Activated naive CD8-positive, alpha-beta T cell treated with anti-CD3 and anti-CD28 coated beads, Interleukin-2, amount 50 U/mL, for 24 hours (primary cell): ENCODE measurements at regions not wholly inside any gene's neighbourhood (a gene's known extent, or its start where the extent isn't known, plus 50 kb on each side); places are given as distances from the start of the nearest gene placed in this dataset.
"Not testable (repeated sequence)": the region's sequence is repeated elsewhere in the genome, so short reads cannot be mapped to it uniquely, and the experiment has no call there.

Experiments used
- ATAC-seq: fragments of 150-1000 bp; cut with Tn5 transposase; one replicate; pipeline ENCODE4 v1.10.0; 2021
- DNase-seq: peaks from one replicate; pipeline ENCODE4 v3.0.0; 2021
- H3K27ac Mint-ChIP-seq: one replicate; pipeline ENCODE4 v1.8.0; 2021; ENCODE audit warnings: mild to moderate bottlenecking, mixed read lengths
- H3K27me3 Mint-ChIP-seq: one replicate; pipeline ENCODE4 v1.8.0; 2021; ENCODE audit warnings: mixed read lengths
- H3K36me3 Mint-ChIP-seq: one replicate; pipeline ENCODE4 v1.8.0; 2021; ENCODE audit warnings: low read depth, mixed read lengths
- H3K4me1 Mint-ChIP-seq: one replicate; pipeline ENCODE4 v1.8.0; 2021; ENCODE audit warnings: mixed read lengths
- H3K4me3 Mint-ChIP-seq: one replicate; pipeline ENCODE4 v1.8.0; 2021; ENCODE audit warnings: mild to moderate bottlenecking, moderate library complexity, mixed read lengths
- H3K9me3 Mint-ChIP-seq: one replicate; pipeline ENCODE4 v1.8.0; 2021; ENCODE audit warnings: mixed read lengths

DNA sequence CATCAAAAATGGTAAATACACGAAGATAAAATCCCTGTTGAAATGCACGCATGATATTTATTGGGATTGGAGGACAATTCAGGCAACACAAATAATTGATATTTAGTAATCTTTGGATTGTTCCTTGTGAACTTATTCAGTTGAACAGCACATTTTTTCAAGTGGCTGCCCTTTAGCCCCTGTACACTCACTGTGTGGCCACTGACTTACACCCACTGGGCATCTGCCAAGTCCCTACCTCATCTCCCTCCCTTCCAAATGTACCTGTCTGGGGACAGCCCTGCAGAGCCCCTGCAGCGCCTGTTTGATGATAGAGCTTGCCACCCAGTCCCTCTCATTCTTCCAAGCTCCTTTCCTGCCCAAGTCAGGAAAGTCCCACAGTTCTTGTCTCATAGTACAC is 154.3 kb downstream of the GLUL start:
- Mint-ChIP-seq H3K27me3 (no peaks in the 10 kb centered on the region), H3K36me3 (no peaks in the 10 kb centered on the region), H3K27ac (no peak overlapping the region), H3K4me3 (no peak overlapping the region), H3K9me3 (no peaks in the 10 kb centered on the region), H3K4me1 (peaks cover 6% of the 10 kb centered on the region)
- DNase-seq (no peak), ATAC-seq (no peak)

GRCh38 chr1:182236651-182237077 is 154.9 kb downstream of the GLUL start:
- DNase-seq (no peak), ATAC-seq (no peak)
- Mint-ChIP-seq H3K9me3 (no peaks in the 10 kb centered on the region), H3K4me3 (no peak overlapping the region), H3K36me3 (no peaks in the 10 kb centered on the region), H3K27ac (no peak overlapping the region), H3K4me1 (peaks cover 6% of the 10 kb centered on the region), H3K27me3 (no peaks in the 10 kb centered on the region)

- Mint-ChIP-seq H3K27ac (no peak overlapping the region), H3K36me3 (no peaks in the 10 kb centered on the region), H3K27me3 (no peaks in the 10 kb centered on the region), H3K4me1 (peaks cover 6% of the 10 kb centered on the region), H3K9me3 (no peaks in the 10 kb centered on the region), H3K4me3 (no peak overlapping the region)
- no peak for ATAC-seq
- DNase-seq: no peak
Measured at GRCh38 chr1:182235952-182236650, 155.5 kb downstream of the GLUL start.

DNA sequence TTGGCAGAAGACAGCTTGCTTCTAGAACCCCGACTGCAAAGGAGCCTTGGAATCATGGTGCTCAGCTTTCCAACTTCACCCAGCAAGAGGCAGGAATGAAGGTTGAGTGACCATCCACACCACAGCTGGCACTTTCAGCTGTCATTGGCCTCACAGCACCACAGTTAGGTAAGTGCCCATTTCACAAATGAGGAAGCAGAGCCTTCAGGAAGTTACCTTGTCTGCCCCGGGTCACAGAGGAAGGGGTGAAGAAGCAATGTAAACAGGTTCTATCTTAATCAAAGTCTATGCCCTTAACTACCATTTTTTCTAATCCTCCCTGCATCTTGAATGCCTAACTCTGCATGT is 156.0 kb downstream of the GLUL start:
- Mint-ChIP-seq H3K27ac (no peak overlapping the region), H3K9me3 (no peaks in the 10 kb centered on the region), H3K27me3 (no peaks in the 10 kb centered on the region), H3K36me3 (no peaks in the 10 kb centered on the region), H3K4me3 (no peak overlapping the region), H3K4me1 (peaks cover 6% of the 10 kb centered on the region)
- DNase-seq (no peak), ATAC-seq (no peak)

DNA sequence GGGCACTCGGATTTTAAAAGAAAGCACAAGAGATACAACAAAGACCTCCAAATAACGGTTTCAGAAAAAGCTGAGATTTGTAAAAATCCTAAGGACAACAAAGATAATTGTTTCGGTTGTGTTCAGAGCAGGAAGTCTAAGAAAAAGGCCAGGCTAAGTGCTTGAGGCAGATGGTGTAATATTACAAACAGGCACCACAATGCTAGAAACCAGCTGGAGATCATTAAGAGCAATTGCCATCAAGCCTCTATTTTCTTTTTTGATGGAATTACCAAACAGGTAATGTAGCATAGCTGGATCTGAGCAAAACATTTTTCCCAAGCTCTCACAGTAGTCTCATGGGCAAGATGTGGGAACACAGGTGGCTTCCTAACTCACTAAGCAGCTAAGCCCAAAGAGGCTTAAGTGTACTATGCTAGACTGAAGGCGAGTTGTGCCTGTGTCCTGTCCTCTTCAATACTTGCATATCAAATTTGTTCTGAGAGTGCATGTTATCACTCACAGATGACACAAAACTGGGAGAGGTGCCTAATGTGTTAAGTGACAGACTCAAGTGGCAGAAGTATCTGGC is 161.6 kb downstream of the GLUL start:
- ATAC-seq (no peak), DNase-seq (no peak)
- Mint-ChIP-seq H3K4me3 (no peak overlapping the region), H3K4me1 (no peaks in the 10 kb centered on the region), H3K27ac (no peak overlapping the region), H3K36me3 (no peaks in the 10 kb centered on the region), H3K27me3 (no peaks in the 10 kb centered on the region), H3K9me3 (no peaks in the 10 kb centered on the region)

DNA sequence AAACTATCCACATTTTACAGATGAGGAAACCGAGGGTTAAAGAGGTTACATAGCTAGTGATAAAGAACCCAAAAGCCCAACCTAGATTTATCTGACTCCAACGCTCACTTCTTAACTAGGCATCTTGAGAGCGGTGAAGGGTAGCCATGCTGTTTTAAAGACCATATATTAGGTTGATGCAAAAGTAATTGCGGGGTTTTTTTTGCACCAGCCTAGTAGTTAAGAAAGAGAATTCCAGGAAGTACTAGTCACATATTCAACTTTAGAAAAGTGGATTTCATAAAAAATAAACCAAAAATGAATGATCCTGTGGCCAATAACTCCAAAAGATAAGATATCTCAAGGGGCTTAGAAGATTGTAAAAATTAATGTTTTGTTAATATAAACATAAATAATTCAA is 162.1 kb downstream of the GLUL start:
- ATAC-seq (no peak), DNase-seq (no peak)
- Mint-ChIP-seq H3K27me3 (no peaks in the 10 kb centered on the region), H3K9me3 (peaks cover 2% of the 10 kb centered on the region), H3K27ac (no peak overlapping the region), H3K4me3 (no peak overlapping the region), H3K4me1 (no peaks in the 10 kb centered on the region), H3K36me3 (no peaks in the 10 kb centered on the region)

DNA sequence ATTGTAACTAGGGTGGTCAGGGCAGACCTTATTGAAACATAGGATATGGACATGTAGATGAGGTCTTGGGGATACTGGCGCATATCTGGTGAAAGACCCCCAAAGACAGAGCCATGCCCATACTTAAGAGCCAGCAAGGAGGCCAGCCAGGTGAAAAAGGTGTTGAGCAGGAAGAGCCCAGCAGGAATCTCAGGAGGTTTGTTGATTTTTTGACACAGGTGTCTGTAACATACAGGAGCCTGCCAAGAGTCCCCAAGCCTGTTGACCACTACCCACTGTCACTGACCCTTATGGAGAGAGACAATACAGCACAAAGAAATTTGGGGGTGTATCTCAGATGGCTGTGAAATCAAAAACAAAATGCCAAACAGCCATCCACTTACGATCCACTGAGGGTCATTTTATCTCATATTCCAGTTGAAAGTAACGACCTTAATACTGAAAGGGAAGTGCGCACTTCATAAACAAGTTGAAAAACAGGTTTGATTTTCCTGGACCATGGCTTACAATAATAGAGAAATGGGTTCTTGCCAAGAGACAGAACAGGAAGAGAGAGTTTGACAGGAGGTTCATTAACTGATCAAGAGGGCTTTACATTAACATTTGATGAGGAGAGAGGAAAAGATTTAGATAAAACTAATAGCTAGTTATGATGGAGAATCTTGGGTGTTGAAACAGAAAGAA is 163.6 kb downstream of the GLUL start:
- Mint-ChIP-seq H3K27ac (no peak overlapping the region), H3K36me3 (no peaks in the 10 kb centered on the region), H3K9me3 (peaks cover 3% of the 10 kb centered on the region), H3K4me3 (no peak overlapping the region), H3K27me3 (no peaks in the 10 kb centered on the region), H3K4me1 (no peaks in the 10 kb centered on the region)
- DNase-seq (no peak), ATAC-seq (no peak)

DNA sequence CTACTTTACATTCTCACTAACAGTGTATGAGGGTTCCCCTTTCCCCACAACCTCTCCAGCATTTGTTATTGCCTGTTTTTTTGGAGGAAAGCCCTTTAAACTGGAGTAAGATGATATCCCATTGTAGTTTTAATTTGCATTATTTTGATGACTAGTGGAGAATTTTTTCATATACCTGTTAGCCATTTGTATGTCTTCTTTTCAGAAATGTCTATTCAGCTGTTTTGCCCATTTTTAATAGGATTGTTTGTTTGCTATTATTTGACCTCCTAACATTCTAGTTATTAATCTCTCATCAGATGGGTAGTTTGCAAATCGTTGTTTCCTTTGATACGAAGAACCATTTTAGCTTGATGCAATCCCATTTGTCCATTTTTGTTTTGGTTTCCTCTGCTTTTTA is 165.0 kb downstream of the GLUL start:
- H3K4me3 Mint-ChIP-seq: no peak overlapping the region
- H3K27me3 Mint-ChIP-seq: peaks cover 2% of the 10 kb centered on the region
- no peak for ATAC-seq
- H3K36me3 Mint-ChIP-seq: peaks cover 6% of the 10 kb centered on the region
- H3K4me1 Mint-ChIP-seq: no peaks in the 10 kb centered on the region
- no peak for DNase-seq
- peaks cover 10% of the 10 kb centered on the region for H3K9me3 Mint-ChIP-seq
- H3K27ac Mint-ChIP-seq: no peak overlapping the region

- H3K36me3 Mint-ChIP-seq, ATAC-seq, H3K27me3 Mint-ChIP-seq, H3K4me1 Mint-ChIP-seq, H3K4me3 Mint-ChIP-seq, H3K27ac Mint-ChIP-seq, DNase-seq: not testable (repeated sequence)
- peaks cover 12% of the 10 kb centered on the region for H3K9me3 Mint-ChIP-seq
Measured at GRCh38 chr1:182225755-182226154, 164.2 kb upstream of the ZNF648 start.

- not testable (repeated sequence) for H3K4me1 Mint-ChIP-seq, H3K27me3 Mint-ChIP-seq, ATAC-seq
Measured at GRCh38 chr1:182221990-182222389, 160.5 kb upstream of the ZNF648 start.

DNA sequence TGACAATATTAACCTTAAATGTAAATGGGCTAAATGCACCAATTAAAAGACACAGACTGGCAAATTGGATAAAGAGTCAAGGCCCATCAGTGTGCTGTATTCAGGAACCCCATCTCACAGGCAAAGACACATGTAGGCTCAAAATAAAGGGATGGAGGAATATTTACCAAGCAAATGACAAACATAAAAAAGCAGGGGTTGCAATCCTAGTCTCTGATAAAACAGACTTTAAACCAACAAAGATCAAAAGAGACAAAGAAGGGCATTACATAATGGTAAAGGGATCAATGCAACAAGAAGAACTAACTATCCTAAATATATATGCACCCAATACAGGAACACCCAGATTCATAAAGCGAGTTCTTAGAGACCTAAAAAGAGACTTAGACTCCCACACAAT is 159.9 kb upstream of the ZNF648 start:
- H3K4me3 Mint-ChIP-seq, H3K27me3 Mint-ChIP-seq, DNase-seq: not testable (repeated sequence)

More at GRCh38 chr1:182221990-182222389, 160.5 kb upstream of the ZNF648 start:
- not testable (repeated sequence) for DNase-seq, H3K36me3 Mint-ChIP-seq, H3K27ac Mint-ChIP-seq, H3K4me3 Mint-ChIP-seq
- H3K9me3 Mint-ChIP-seq: peaks cover 23% of the 10 kb centered on the region

DNA sequence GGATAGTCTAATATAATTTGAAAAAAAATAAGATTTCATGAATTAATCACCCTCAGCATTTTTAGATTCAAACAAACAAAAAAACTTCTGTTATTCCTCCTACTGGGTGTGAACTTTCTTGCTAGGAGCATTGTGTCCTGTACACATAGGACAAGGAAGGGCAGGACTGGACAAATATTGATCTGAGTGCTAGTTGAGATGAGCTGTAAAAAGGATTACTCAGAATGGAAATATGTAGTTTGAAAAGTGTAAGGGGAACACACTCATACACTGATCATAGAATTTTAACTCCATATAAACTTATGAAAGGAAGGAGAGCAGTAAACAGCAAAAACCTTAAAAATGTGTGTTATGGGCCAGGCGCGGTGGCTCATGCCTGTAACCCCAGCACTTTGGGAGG is 156.5 kb upstream of the ZNF648 start:
- no peaks in the 10 kb centered on the region for H3K4me1 Mint-ChIP-seq
- H3K9me3 Mint-ChIP-seq: peaks cover 19% of the 10 kb centered on the region
- no peak for DNase-seq
- H3K4me3 Mint-ChIP-seq: no peak overlapping the region
- peaks cover 10% of the 10 kb centered on the region for H3K27me3 Mint-ChIP-seq
- no peak overlapping the region for H3K27ac Mint-ChIP-seq
- H3K36me3 Mint-ChIP-seq: peaks cover 7% of the 10 kb centered on the region
- ATAC-seq: no peak

More for the DNA sequence above, 159.9 kb upstream of the ZNF648 start:
- not testable (repeated sequence) for H3K4me1 Mint-ChIP-seq, H3K36me3 Mint-ChIP-seq, H3K27ac Mint-ChIP-seq, ATAC-seq
- peaks cover 23% of the 10 kb centered on the region for H3K9me3 Mint-ChIP-seq

DNA sequence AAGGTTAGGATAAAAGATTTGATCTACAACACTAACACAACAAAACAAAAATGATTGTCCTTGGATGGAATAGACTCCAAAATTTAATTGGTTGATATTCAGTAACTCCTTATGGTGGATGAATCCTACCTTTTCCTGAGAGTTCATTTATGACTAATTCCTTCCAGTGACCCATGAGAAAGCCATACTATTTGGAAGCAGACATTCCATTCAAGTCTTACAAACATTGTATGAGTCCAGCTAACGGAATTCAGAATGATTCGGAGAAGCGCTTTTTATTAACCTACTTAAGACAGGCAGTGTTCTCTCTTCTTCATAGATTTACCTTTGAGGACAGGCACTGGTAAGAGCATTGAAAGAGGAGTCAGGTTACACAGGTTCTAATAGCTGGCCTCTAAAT is 155.6 kb upstream of the ZNF648 start:
- Mint-ChIP-seq H3K4me3 (no peak overlapping the region), H3K4me1 (no peaks in the 10 kb centered on the region), H3K27ac (no peak overlapping the region), H3K36me3 (peaks cover 5% of the 10 kb centered on the region), H3K9me3 (peaks cover 17% of the 10 kb centered on the region), H3K27me3 (peaks cover 8% of the 10 kb centered on the region)
- DNase-seq: no peak
- no peak for ATAC-seq

- DNase-seq (no peak), ATAC-seq (no peak)
- Mint-ChIP-seq H3K9me3 (peaks cover 10% of the 10 kb centered on the region), H3K36me3 (peaks cover 1% of the 10 kb centered on the region), H3K4me3 (no peak overlapping the region), H3K27ac (no peak overlapping the region), H3K27me3 (peaks cover 7% of the 10 kb centered on the region), H3K4me1 (no peaks in the 10 kb centered on the region)
Measured at GRCh38 chr1:182215764-182216163, 154.3 kb upstream of the ZNF648 start.

DNA sequence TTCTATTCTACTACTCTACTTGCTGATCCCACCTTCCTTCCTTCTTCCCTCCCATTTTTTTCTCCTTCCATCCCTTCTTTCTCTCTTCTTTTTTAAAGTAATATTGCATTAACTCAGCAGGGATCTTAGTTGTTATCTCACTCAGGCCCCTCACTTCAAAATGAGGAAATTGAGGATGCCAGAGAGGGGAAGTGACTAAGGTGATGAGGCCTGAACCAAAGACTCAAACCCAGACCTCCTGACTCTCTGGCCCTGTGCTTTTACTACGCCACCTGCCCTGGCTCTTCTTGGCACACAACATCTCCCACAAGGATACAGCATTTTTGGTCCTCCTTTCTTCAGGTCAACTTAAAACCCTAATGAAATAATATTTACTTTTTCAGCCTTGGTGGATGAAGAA is 151.7 kb upstream of the ZNF648 start:
- H3K4me1 Mint-ChIP-seq: no peaks in the 10 kb centered on the region
- no peak for DNase-seq
- no peaks in the 10 kb centered on the region for H3K36me3 Mint-ChIP-seq
- H3K4me3 Mint-ChIP-seq: no peak overlapping the region
- peaks cover 2% of the 10 kb centered on the region for H3K27me3 Mint-ChIP-seq
- H3K27ac Mint-ChIP-seq: no peak overlapping the region
- ATAC-seq: no peak
- peaks cover 3% of the 10 kb centered on the region for H3K9me3 Mint-ChIP-seq
